OCI-LY1 (cell line): ENCODE measurements at regions not wholly inside any gene's neighbourhood (a gene's known extent, or its start where the extent isn't known, plus 50 kb on each side); places are given as distances from the start of the nearest gene placed in this dataset.

Experiments
- H2AFZ ChIP-seq: fragments of 200-600 bp; sonication (generic), shearing (Covaris generic); 2 replicates; pipeline ENCODE4 v1.6.0; 2014; ENCODE audit warnings: antibody characterized with exemption, mild to moderate bottlenecking, low read length
- H3F3A ChIP-seq: fragments of 200-600 bp; sonication (generic), shearing (Covaris generic); 2 replicates; pipeline ENCODE4 v1.6.0; 2014; ENCODE audit warnings: mild to moderate bottlenecking, antibody characterized with exemption, low read length, moderate library complexity; ENCODE audit not compliant: insufficient read depth
- H3K27ac ChIP-seq: fragments of 200-600 bp; sonication (generic); 2 replicates; pipeline ENCODE4 v1.5.1; 2014; ENCODE audit warnings: low read length, mixed run types, mild to moderate bottlenecking, low read depth; ENCODE audit not compliant: poor library complexity, severe bottlenecking
- H3K27me3 ChIP-seq: fragments of 200-600 bp; sonication (generic); 2 replicates; pipeline ENCODE4 v1.6.0; 2014; ENCODE audit warnings: antibody characterized with exemption, mild to moderate bottlenecking, low read length, moderate library complexity; ENCODE audit not compliant: insufficient read depth
- H3K36me3 ChIP-seq: fragments of 200-600 bp; sonication (generic); 2 replicates; pipeline ENCODE4 v1.6.1; 2014; ENCODE audit warnings: mild to moderate bottlenecking, antibody characterized with exemption, low read length, moderate library complexity, mixed read lengths; ENCODE audit not compliant: insufficient read depth
- H3K4me1 ChIP-seq: fragments of 200-600 bp; sonication (generic); 2 replicates; pipeline ENCODE4 v1.5.1; 2014; ENCODE audit warnings: mild to moderate bottlenecking, low read length, moderate library complexity; ENCODE audit not compliant: insufficient read depth, severe bottlenecking
- H3K4me2 ChIP-seq: fragments of 200-600 bp; sonication (generic), shearing (Covaris generic); 2 replicates; pipeline ENCODE4 v1.6.1; 2014; ENCODE audit warnings: low read length
- H3K4me3 ChIP-seq: fragments of 200-600 bp; sonication (generic); 2 replicates; pipeline ENCODE4 v1.5.1; 2014; ENCODE audit warnings: low read length, low read depth, mild to moderate bottlenecking, mixed read lengths; ENCODE audit not compliant: poor library complexity, severe bottlenecking
- H3K79me2 ChIP-seq: fragments of 200-600 bp; shearing (Covaris generic); 2 replicates; pipeline ENCODE4 v1.6.1; 2016; ENCODE audit warnings: mixed run types, low read length, mixed read lengths; ENCODE audit not compliant: insufficient read depth
- H3K9ac ChIP-seq: fragments of 200-600 bp; sonication (generic), shearing (Covaris generic); 2 replicates; pipeline ENCODE4 v1.6.1; 2014; ENCODE audit warnings: mild to moderate bottlenecking, low read length, mixed read lengths
- H3K9me2 ChIP-seq: fragments of 200-600 bp; sonication (generic), shearing (Covaris generic); 2 replicates; pipeline ENCODE4 v1.6.1; 2014; ENCODE audit warnings: low read depth, mild to moderate bottlenecking, low read length, mixed read lengths
- H3K9me3 ChIP-seq: fragments of 200-600 bp; shearing (Covaris generic); 2 replicates; pipeline ENCODE4 v1.6.1; 2014; ENCODE audit warnings: low read length, mixed read lengths
- H4K20me1 ChIP-seq: fragments of 200-600 bp; sonication (generic), shearing (Covaris generic); 2 replicates; pipeline ENCODE4 v1.6.0; 2016; ENCODE audit warnings: mild to moderate bottlenecking, low read length; ENCODE audit not compliant: insufficient read depth
- CTCF ChIP-seq: fragments of 200-600 bp; sonication (generic), shearing (Covaris generic); IDR thresholded peaks from 2 replicates; pipeline ENCODE4 v1.5.1; 2017; ENCODE audit warnings: mild to moderate bottlenecking, antibody characterized with exemption, low read length, moderate library complexity, mixed read lengths
- EZH2 ChIP-seq: fragments of 200-600 bp; sonication (generic), shearing (Covaris generic); IDR thresholded peaks from 2 replicates; pipeline ENCODE4 v1.8.0; 2017; ENCODE audit warnings: borderline replicate concordance, mixed run types, mild to moderate bottlenecking, antibody characterized with exemption, low read length, moderate library complexity, mixed read lengths

DNA sequence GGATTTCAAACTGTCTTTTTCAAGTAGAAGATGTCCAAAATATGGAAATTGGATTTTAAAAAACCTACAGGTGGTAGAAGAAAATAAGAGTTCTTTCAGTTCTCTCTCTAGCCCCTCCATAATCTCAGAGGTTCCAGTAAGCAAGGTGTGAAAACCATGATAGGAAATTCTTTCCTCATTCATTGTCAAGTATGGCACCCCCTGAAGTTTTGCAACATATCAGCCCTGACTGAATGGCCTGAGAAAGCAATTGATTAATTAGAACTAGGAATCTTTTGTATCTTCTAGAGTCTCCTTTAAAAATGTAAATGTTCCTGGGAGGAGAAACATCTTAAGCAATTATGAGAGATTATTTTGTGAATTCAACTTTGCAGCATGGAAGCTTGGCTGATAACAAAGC, 198.7 kb upstream of the STXBP5 start:
- no peak overlapping the region for H2AFZ ChIP-seq
- no peak overlapping the region for H3K9ac ChIP-seq
- no peaks in the 10 kb centered on the region for H3K79me2 ChIP-seq
- no peaks in the 10 kb centered on the region for H4K20me1 ChIP-seq
- no peaks in the 10 kb centered on the region for H3K36me3 ChIP-seq
- no peak for TF ChIP-seq CTCF
- TF ChIP-seq EZH2: no peak
- no peaks in the 10 kb centered on the region for H3K27me3 ChIP-seq
- H3K9me3 ChIP-seq: no peaks in the 10 kb centered on the region
- no peak overlapping the region for H3K4me3 ChIP-seq
- no peaks in the 10 kb centered on the region; the same call in 1 of the 2 replicates for H3K9me2 ChIP-seq
- H3K4me1 ChIP-seq: no peaks in the 10 kb centered on the region
- no peak overlapping the region for H3K27ac ChIP-seq
- no peak overlapping the region for H3K4me2 ChIP-seq
- H3F3A ChIP-seq: no peaks in the 10 kb centered on the region

GRCh38 chr6:147007441-147007840, 196.8 kb upstream of the STXBP5 start:
- no peaks in the 10 kb centered on the region; the same call in 1 of the 2 replicates for H3K9me2 ChIP-seq
- TF ChIP-seq CTCF (no peak), EZH2 (no peak)
- no peaks in the 10 kb centered on the region for H3K9me3 ChIP-seq

GRCh38 chr6:147009358-147009757, 194.9 kb upstream of the STXBP5 start:
- TF ChIP-seq CTCF (no peak), EZH2 (no peak)
- H3K79me2 ChIP-seq: no peaks in the 10 kb centered on the region
- H3K4me3 ChIP-seq: no peak overlapping the region
- H3K36me3 ChIP-seq: no peaks in the 10 kb centered on the region
- H3K4me2 ChIP-seq: no peak overlapping the region
- no peaks in the 10 kb centered on the region for H4K20me1 ChIP-seq
- no peak overlapping the region for H2AFZ ChIP-seq
- no peaks in the 10 kb centered on the region for H3K9me3 ChIP-seq
- H3F3A ChIP-seq: no peaks in the 10 kb centered on the region
- no peaks in the 10 kb centered on the region; the same call in 1 of the 2 replicates for H3K9me2 ChIP-seq
- no peaks in the 10 kb centered on the region for H3K4me1 ChIP-seq
- no peak overlapping the region for H3K27ac ChIP-seq
- no peak overlapping the region for H3K9ac ChIP-seq
- no peaks in the 10 kb centered on the region for H3K27me3 ChIP-seq

More at GRCh38 chr6:147007441-147007840, 196.8 kb upstream of the STXBP5 start:
- Histone ChIP-seq H3K36me3 (no peaks in the 10 kb centered on the region), H2AFZ (no peak overlapping the region), H3K9ac (no peak overlapping the region), H3K4me2 (no peak overlapping the region), H3K27me3 (no peaks in the 10 kb centered on the region), H3K27ac (no peak overlapping the region), H3K4me1 (no peaks in the 10 kb centered on the region), H4K20me1 (no peaks in the 10 kb centered on the region), H3K79me2 (no peaks in the 10 kb centered on the region), H3K4me3 (no peak overlapping the region), H3F3A (no peaks in the 10 kb centered on the region)
